ENCODE measurements at regions not wholly inside any gene's neighbourhood (a gene's known extent, or its start where the extent isn't known, plus 50 kb on each side); places are given as distances from the start of the nearest gene placed in this dataset.

DNA sequence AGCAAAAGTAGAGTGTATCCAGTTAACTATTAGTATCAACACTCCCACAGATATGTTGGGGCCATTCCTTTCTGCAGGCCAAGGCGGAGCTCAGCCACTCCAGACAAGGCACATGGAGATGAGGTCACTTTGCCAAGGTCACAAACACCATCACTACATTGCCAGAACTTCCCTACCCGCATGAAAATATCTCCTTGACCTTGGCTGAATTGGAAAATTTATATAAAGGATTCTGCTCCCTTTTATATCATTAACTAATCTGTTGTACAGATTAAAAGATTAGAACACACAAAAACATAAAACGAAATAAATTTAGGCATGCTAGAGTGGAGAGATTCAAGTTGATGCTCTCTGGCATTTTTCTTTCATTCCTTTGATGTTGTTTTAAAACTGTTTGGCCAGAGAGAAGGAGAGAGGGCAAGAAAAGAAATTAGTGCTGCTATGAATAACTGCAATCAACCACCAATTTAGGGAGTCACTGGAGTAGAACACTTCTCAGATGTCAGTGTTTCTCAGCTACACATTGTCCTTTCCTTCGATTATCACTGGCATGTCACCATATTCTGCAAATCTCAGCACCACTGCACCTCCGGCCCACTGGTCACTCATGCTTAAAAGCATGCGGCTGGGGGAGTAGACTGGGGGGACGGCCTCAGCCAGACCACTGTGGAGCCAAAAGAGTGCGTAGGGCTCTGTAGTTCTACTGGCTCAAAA lies 78.7 kb upstream of the ATP1B1 start:
- no peak overlapping the region for H3K4me3 ChIP-seq (replicated peaks; ENCODE audit: low read depth, low read length)
- TF ChIP-seq, protein P1, sequence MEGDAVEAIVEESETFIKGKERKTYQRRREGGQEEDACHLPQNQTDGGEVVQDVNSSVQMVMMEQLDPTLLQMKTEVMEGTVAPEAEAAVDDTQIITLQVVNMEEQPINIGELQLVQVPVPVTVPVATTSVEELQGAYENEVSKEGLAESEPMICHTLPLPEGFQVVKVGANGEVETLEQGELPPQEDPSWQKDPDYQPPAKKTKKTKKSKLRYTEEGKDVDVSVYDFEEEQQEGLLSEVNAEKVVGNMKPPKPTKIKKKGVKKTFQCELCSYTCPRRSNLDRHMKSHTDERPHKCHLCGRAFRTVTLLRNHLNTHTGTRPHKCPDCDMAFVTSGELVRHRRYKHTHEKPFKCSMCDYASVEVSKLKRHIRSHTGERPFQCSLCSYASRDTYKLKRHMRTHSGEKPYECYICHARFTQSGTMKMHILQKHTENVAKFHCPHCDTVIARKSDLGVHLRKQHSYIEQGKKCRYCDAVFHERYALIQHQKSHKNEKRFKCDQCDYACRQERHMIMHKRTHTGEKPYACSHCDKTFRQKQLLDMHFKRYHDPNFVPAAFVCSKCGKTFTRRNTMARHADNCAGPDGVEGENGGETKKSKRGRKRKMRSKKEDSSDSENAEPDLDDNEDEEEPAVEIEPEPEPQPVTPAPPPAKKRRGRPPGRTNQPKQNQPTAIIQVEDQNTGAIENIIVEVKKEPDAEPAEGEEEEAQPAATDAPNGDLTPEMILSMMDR (IDR thresholded peaks at IDR 0.05; ENCODE audit: low read length, missing control alignments): no peak
- DNase-seq (ENCODE audit: low read depth): no peak

- TF ChIP-seq, protein P1 (IDR thresholded peaks at IDR 0.05; ENCODE audit: low read length, missing control alignments): no peak
- no peak overlapping the region for H3K4me3 ChIP-seq (replicated peaks; ENCODE audit: low read depth, low read length)
- DNase-seq (ENCODE audit: low read depth): no peak
These were observed 74.8 kb upstream of the ATP1B1 start for GRCh38 chr1:169031566-169032224.

DNA sequence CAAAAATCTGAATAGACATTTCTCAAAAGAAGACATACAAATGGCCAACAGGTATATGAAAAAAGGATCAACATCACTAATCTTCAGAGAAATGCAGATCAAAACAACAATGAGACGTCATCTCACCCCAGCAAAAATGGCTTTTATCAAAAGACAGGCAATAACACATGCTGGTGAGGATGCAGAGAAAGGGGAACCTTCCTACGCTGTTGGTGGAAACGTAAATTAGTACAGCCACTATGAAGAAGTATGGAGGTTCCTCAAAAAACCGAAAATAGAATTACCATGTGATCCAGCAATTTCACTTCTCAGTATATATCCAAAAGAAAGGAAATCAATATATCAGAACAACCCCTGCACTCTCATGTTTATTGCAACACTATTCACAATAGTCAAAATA lies 65.1 kb upstream of the ATP1B1 start:
- TF ChIP-seq, protein P1 (IDR thresholded peaks at IDR 0.05; ENCODE audit: low read length, missing control alignments): no peak
- no peak for DNase-seq (ENCODE audit: low read depth)
- no peak overlapping the region for H3K4me3 ChIP-seq (replicated peaks; ENCODE audit: low read depth, low read length)

- H3K4me3 ChIP-seq (replicated peaks; ENCODE audit: low read depth, low read length): no peak overlapping the region
- TF ChIP-seq, protein P1 (IDR thresholded peaks at IDR 0.05; ENCODE audit: low read length, missing control alignments): no peak
- DNase-seq (ENCODE audit: low read depth): no peak
These were observed 64.1 kb upstream of the ATP1B1 start for GRCh38 chr1:169042377-169042776.

GRCh38 chr1:169043823-169044222 lies 62.7 kb upstream of the ATP1B1 start:
- DNase-seq (ENCODE audit: low read depth): no peak
- H3K4me3 ChIP-seq (replicated peaks; ENCODE audit: low read depth, low read length): no peak overlapping the region
- TF ChIP-seq, protein P1 (IDR thresholded peaks at IDR 0.05; ENCODE audit: low read length, missing control alignments): no peak

DNA sequence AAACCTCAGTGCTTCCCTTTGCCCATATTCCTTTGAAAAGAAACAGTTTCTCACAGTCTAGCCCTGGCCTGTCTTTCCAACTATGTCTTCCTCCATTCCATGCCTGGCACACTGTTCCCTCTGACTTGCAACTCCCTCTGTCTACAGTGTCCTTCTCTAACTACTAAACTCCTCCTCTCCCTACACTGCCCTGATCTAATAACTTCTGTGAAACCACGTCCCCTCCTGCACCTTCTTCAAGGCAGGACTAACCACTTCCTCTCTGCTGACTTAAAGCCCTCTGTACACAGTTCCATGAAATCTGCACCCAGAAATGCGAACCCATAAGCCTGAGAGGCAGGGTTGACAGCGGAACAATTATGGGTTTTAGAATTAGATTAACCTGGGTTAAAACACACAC lies 62.2 kb upstream of the ATP1B1 start:
- TF ChIP-seq, protein P1 (IDR thresholded peaks at IDR 0.05; ENCODE audit: low read length, missing control alignments): no peak
- H3K4me3 ChIP-seq (replicated peaks; ENCODE audit: low read depth, low read length): no peak overlapping the region
- DNase-seq (ENCODE audit: low read depth): no peak

All from fibroblast of pulmonary artery (primary cell).